ENCODE measurements at regions not wholly inside any gene's neighbourhood (a gene's known extent, or its start where the extent isn't known, plus 50 kb on each side); places are given as distances from the start of the nearest gene placed in this dataset.

DNA sequence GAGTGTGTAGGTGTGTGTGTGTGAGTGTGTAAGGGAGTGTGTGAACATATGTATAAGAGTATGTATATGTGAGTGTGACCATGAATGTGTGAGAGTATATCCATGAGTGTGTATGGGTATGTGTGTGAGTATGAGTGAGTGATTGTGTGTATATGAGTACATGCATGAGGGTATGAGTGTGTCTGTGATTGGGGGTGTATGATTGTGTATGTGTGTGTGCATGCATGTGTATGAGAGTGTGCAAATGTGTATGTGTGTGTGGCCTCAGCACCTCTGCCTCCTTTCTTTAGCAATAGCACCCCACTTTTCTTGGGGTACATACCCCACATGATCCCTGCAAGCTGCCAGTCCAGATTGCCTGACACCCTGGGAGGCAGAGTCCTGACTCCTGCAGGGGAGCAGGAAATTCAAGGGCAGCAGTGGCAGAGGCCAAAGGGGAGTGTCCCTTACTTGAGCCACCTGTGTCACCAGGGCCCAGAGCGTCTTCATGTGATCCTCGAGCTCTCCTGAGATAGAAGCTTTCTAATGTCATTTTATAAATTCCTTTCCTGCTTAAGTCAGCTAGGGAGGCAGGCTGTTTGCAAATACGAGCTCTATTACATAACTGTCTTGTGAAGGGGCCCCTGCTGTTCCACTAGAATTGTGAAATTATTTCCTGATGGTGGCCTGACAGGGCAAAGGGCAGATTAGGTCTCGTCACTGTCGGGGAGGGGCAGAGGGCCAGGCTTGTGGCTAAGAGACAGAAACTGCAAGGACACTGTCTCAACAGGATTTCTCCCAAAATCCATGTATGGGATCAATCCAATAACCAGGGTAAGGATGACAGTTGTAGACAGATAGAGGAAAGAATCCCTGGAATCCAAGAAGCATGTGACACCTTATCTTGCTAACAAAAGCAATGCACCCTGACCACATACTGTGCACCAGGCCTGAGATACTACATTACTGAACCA lies 389.1 kb downstream of the GADD45G start:
- Histone ChIP-seq H3K27ac (ENCODE audit: low read length) (no peak overlapping the region), H4K20me1 (ENCODE audit: insufficient read depth) (no peaks in the 10 kb centered on the region), H3K9me2 (ENCODE audit: insufficient read depth, low read length) (no peaks in the 10 kb centered on the region), H3K4me2 (ENCODE audit: low read length) (no peak overlapping the region), H2AFZ (ENCODE audit: low read depth, low read length) (no peak overlapping the region), H3K79me2 (replicated peaks; ENCODE audit: insufficient read depth, low read length) (no peaks in the 10 kb centered on the region), H3K9me3 (ENCODE audit: low read length) (no peaks in the 10 kb centered on the region), H3K9ac (ENCODE audit: low read length) (no peak overlapping the region), H3F3A (ENCODE audit: insufficient read depth, low read length, poor library complexity, severe bottlenecking) (no peaks in the 10 kb centered on the region), H3K4me3 (ENCODE audit: low read length) (no peak overlapping the region), H3K27me3 (ENCODE audit: insufficient read depth, low read depth, low read length) (no peaks in the 10 kb centered on the region), H3K36me3 (ENCODE audit: insufficient read depth, low read length) (no peaks in the 10 kb centered on the region)
- no peak for TF ChIP-seq RAD21 (conservative IDR thresholded peaks at IDR 0.05)
- TF ChIP-seq EZH2 (IDR thresholded peaks at IDR 0.05; ENCODE audit: borderline replicate concordance, insufficient read depth, low read length, poor library complexity, severe bottlenecking) = no peak
- no peak for TF ChIP-seq SMC3 (conservative IDR thresholded peaks at IDR 0.05; ENCODE audit: poor library complexity)
- TF ChIP-seq MXI1 (conservative IDR thresholded peaks at IDR 0.05; ENCODE audit: poor library complexity, severe bottlenecking) = no peak
- TF ChIP-seq CTCF (IDR thresholded peaks at IDR 0.05; ENCODE audit: poor library complexity, severe bottlenecking) = no peak
- peak; percentile 16 for TF ChIP-seq EP300 (conservative IDR thresholded peaks at IDR 0.05; ENCODE audit: poor library complexity, severe bottlenecking)
- TF ChIP-seq REST (IDR thresholded peaks at IDR 0.05; ENCODE audit: borderline replicate concordance) = peak; percentile 64
- TF ChIP-seq POLR2AphosphoS5 (IDR thresholded peaks at IDR 0.05) = peak; percentile 25
- no peak for TF ChIP-seq TAF1 (IDR thresholded peaks at IDR 0.05; ENCODE audit: low read depth)

GRCh38 chr9:89994988-89995613 lies 390.3 kb downstream of the GADD45G start:
- Histone ChIP-seq H3K36me3 (ENCODE audit: insufficient read depth, low read length) (no peaks in the 10 kb centered on the region), H3K4me2 (ENCODE audit: low read length) (no peak overlapping the region), H3K9me3 (ENCODE audit: low read length) (no peaks in the 10 kb centered on the region), H3K27me3 (ENCODE audit: insufficient read depth, low read depth, low read length) (no peaks in the 10 kb centered on the region), H3K9me2 (ENCODE audit: insufficient read depth, low read length) (no peaks in the 10 kb centered on the region), H3K4me3 (ENCODE audit: low read length) (no peak overlapping the region), H2AFZ (ENCODE audit: low read depth, low read length) (no peak overlapping the region), H3K9ac (ENCODE audit: low read length) (no peak overlapping the region), H3K79me2 (replicated peaks; ENCODE audit: insufficient read depth, low read length) (no peaks in the 10 kb centered on the region), H4K20me1 (ENCODE audit: insufficient read depth) (no peaks in the 10 kb centered on the region), H3K27ac (ENCODE audit: low read length) (no peak overlapping the region), H3F3A (ENCODE audit: insufficient read depth, low read length, poor library complexity, severe bottlenecking) (no peaks in the 10 kb centered on the region)
- no peak for TF ChIP-seq SMC3 (conservative IDR thresholded peaks at IDR 0.05; ENCODE audit: poor library complexity)
- TF ChIP-seq EP300 (conservative IDR thresholded peaks at IDR 0.05; ENCODE audit: poor library complexity, severe bottlenecking) = no peak
- TF ChIP-seq CTCF (IDR thresholded peaks at IDR 0.05; ENCODE audit: poor library complexity, severe bottlenecking) = no peak
- TF ChIP-seq TAF1 (IDR thresholded peaks at IDR 0.05; ENCODE audit: low read depth) = no peak
- no peak for TF ChIP-seq MXI1 (conservative IDR thresholded peaks at IDR 0.05; ENCODE audit: poor library complexity, severe bottlenecking)
- TF ChIP-seq REST (IDR thresholded peaks at IDR 0.05; ENCODE audit: borderline replicate concordance) = no peak
- no peak for TF ChIP-seq EZH2 (IDR thresholded peaks at IDR 0.05; ENCODE audit: borderline replicate concordance, insufficient read depth, low read length, poor library complexity, severe bottlenecking)
- no peak for TF ChIP-seq RAD21 (conservative IDR thresholded peaks at IDR 0.05)
- TF ChIP-seq POLR2AphosphoS5 (IDR thresholded peaks at IDR 0.05) = no peak
